Upper lobe of left lung (tissue), 4 donors: ENCODE measurements at regions not wholly inside any gene's neighbourhood (a gene's known extent, or its start where the extent isn't known, plus 50 kb on each side); places are given as distances from the start of the nearest gene placed in this dataset.

Experiments
- CTCF ChIP-seq, 6 experiments: fragments of 450-650 bp in 4 of 6; fragments of 200-600 bp in 2 of 6; sonication (generic) in 2 of 6; IDR thresholded peaks; one replicate each; pipeline ENCODE4 v1.5.1; 2016 to 2019; ENCODE audit warnings: antibody characterized with exemption in 6 of 6
- EP300 ChIP-seq, 4 donors: sonication (generic); formaldehyde crosslinking; IDR thresholded peaks; one replicate each; pipeline ENCODE4 v1.5.1; 2017; ENCODE audit warnings: antibody characterized with exemption in 4 of 4, control low read depth in 2 of 4
- POLR2A ChIP-seq, 4 donors: fragments of 450-650 bp; IDR thresholded peaks; one replicate each; pipeline ENCODE4 v1.5.1; 2016 to 2017; ENCODE audit warnings: antibody characterized with exemption in 4 of 4, mild to moderate bottlenecking in 2 of 4
- POLR2AphosphoS5 ChIP-seq, 2 donors: sonication (generic); formaldehyde crosslinking; IDR thresholded peaks; one replicate each; pipeline ENCODE4 v1.5.1; 2017; ENCODE audit warnings: antibody characterized with exemption in 2 of 2

- TF ChIP-seq CTCF (IDR thresholded peaks at IDR 0.05) (no peak), POLR2A (IDR thresholded peaks at IDR 0.05) (no peak), POLR2AphosphoS5 (IDR thresholded peaks at IDR 0.05) (no peak), EP300 (IDR thresholded peaks at IDR 0.05) (no peak)
Measured at GRCh38 chr4:16450031-16450430, 223.8 kb upstream of the TAPT1 start.
